Activated T-cell treated with anti-CD3 and anti-CD28 coated beads for 4 hours (primary cell): ENCODE measurements at regions not wholly inside any gene's neighbourhood (a gene's known extent, or its start where the extent isn't known, plus 50 kb on each side); places are given as distances from the start of the nearest gene placed in this dataset.

ENCODE experiments used
- DNase-seq: peaks from one replicate; pipeline ENCODE4 v3.0.0-alpha.2; 2020

DNA sequence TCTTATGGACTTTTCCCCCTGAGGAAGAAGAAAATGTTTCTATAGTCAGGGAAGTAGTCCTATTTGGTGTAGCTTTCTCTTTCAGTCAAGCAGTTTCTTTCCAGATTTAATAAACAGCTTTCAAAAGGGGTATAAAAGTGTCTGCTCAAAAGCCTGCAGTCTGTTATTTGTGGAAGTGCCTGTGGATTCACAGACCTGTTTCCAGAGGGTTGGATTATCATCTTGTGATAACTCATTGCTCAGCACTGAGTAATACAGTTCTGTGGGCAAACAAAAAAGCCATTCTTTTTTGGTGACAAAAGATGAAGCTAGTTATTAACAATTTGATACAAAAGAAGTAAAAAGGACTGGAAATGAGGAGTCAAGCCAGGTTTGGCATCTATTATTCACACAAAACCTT is 358.2 kb upstream of the ID4 start:
- DNase-seq = no peak

DNA sequence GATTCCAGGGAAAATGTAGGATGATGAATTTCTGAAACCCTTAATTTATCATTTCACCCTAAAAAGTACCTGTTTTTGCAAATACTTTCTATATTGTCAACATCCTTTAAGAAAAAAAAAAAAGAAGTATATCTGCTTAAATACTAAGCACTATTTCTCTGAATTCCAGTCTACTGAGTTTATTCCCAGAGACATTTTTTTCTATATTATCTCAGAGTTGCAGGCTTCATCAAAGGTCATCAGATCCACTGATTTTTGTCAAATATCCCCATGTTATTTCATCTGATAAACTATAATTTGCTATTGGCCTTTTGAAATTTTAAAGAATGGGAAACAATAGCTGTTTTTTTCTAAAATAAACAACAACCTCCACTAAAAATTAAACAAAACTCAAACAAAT is 357.6 kb upstream of the ID4 start:
- no peak for DNase-seq

DNA sequence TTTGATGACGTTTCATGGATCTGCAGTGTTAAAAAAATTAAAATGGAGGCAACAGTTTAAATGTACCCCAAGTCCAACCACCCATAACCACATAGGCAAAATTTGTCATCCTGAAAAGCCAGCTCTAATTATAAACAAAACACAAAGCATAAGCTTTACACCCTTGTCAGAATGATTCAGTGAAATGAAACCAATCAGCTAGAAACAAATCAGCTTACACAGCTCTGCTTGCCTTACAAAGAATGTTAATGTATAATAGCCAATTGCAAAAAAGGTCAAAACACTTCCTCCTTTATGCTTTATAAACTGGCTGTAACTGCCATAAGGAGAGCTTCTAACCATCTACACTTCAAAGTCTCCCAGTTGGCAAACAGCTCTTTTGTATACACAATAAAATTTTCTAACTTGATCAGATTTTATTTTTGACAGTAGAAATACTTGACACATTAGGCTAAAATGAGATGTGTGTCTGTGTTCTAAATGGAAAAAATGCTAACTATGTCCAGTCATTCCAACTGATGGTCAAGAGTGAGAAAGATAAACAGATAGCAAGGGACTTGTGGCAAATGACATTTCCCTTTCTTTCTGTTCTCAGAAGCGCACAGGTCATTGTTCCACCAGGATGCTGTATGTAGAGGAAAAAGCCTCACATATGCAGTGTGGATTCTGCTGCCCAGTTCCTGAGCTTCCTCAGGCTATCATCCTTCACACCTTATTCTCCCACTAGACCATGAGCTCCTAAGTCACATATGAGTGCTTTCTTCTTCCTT is 344.3 kb upstream of the ID4 start:
- DNase-seq = no peak

DNA sequence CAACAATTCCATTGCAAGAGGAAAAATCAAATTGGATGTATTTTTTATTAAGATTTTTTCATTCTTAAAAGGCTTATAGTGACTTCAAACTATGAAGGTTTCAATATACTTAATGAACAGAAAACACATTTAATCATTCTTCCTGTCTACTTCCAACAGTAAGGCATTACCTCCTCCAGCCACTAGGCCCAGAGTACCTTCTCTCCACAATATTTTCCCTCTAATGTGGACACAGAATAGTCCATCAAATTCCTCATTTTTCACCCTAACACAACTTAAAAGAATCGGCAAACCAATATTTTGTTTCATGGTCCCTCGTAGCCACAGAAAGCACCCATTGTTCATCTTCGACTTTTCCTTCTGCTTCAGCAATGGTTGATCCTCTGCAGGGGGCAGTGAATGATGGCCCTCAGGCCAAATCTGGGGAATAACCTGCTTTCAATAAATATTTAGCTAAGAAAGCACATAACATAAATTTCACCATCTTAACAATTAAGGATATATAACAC is 335.4 kb upstream of the ID4 start:
- no peak for DNase-seq

DNA sequence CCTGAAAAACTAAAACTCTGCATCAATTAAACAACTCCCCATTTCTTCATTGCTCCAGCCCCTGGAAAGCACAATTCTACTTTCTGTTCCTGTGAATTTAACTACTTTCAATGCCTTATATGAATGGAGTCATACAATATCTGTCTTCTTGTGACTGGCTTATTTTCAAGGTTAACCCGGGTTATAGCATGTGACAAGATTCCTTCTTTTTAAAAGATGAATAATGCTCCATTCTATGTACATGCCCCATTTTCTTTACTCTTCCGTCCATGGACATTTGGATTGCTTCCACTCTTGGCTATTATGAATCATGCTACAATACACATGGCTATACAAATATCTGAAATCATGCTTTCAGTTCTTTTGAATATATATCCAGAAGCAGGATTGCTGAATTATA is 334.9 kb upstream of the ID4 start:
- DNase-seq = no peak

DNA sequence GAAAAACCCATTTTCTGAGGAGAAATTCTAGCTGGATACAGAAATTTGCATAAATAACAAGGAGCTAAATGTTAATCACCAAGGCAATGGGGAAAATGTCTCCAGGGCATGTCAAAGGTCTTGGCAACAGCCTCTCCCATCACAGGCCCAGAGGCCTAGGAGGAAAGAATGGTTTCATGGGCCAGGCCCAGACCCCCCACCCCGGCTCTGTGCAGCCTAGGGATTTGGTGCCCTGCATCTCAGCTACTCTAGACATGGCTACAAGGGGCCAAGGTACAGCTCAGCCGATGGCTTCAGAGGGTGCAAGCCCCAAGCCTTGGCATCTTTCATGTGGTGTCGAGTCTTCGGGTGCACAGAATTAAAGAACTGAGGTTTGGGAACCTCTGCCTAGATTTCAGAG is 321.2 kb upstream of the ID4 start:
- DNase-seq = no peak

DNA sequence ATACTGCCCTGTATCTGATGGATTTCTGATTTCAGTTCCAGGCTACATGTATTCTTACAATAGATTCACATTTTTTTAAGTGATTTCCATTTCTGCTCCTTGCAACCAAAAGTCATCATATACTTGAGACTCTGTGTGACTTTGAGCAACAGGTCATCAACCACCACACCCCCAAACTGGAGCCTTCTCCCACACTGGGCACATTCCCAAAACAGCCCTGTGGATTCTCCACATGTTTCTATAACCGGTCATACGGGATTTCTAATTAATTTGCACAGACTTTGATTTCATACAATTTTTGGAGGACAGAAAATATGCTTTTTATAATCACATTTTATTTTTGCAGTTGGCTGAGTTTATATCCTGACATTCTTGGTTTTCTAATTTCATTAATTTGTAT is 317.2 kb upstream of the ID4 start:
- DNase-seq = no peak

DNA sequence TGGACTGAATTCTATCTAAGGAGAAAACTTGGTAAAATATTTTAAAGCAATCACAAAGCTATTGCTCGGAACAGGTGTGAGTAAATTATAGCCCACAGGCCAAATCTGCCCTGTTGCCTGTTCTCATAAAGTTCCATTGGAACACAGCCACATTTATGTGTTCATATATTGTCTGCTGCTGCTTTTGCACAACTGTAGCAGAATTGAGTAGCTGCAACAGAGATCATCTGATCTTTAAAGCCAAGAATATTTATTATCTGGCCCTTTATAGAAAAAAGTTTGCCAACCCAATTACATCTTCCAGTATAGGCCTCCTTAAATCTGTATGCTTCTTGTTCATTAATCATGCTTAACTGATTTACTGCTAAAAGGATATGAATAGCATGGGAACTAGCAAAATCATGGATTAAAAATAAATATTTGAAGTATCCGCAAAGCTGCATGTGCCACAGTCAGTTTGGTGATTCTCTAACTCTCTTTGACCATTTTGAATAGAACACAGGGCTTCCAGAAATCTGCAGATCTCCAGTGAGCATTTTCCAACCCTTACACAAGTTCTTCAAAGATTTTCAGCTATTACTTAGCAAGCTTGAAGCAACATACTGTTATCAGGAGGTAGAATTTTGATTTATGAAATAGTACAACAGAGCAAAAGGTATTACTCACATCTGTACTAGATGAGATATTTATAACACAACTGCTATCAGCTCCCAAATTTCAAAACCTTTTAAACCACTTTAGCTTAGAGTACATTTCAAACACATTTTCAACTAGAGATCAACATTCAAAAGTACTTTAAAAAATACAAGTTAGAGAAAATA is 312.6 kb upstream of the ID4 start:
- no peak for DNase-seq

DNA sequence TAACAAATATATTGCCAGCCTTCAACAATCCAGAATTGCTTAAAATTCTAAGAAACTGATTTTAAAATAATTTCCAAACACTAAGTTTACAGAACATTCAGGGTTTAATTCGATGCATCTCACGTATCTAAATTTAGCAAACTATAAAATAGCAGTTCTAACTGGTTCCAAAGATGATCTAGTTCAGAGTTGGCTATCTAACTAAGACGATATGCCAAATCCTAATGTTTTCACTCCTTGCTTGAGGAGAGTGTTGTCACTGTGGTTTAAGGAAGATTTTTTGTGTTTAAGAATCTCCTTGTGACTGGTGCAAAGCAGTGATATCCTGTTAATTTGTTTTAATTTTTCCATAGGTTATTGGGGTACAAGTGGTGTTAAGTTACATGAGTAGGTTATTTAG is 311.5 kb upstream of the ID4 start:
- DNase-seq = no peak

DNA sequence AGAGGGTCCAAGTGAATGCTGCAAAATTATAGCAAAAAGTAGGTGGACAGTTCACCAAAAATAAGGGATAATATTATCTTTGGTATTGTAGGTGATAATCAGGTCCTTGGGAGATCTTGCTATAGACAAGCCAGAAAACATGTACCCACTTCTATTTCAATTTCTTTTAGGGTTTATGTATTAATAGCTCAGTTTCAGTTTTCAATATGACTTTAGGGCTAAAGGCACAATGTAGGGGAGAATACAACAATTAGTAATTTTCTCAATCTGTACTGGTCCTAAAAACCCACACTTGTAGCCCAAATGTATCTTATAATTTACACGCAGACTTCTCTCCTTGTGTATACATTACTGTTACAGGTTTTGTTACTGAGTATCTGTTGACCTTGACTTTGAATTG is 307.0 kb upstream of the ID4 start:
- DNase-seq = no peak

DNA sequence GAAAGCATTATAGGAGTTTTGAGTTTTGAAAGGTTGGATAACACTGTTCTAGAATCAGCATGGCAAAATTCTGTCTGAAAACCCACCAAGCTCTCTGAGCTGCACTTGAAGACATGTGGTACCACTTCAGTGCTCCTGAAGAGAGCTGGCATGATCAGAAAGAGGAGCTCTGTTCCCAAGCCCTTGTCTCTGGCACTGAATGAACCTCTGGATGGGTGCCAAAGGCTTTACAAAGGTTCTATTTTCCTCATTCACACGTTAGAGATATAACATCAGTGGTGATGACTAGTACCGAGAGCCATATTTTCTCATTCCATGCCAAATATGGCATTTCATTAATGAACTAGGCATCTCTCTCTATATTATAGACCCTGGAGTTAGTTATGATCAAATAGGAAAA is 301.8 kb upstream of the ID4 start:
- no peak for DNase-seq

DNA sequence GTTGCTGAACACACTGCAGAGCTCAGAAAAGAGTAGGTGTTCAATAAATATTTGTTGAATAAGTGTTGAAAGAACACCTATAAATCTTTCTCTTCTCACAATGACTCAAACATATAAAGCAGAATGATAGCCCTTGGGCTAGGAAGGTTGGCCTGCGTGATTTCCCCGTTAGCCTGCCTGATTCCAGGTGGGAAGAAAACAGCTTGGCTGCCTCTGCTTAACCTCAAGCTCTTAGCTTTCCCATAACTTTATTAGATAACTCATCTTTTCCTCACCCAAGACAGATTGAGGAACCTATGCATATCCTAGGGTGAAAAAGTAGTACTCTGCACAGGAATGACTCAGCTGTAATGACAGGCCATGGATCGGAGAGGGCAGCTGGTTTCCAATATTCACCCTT is 300.3 kb upstream of the ID4 start:
- no peak for DNase-seq

DNA sequence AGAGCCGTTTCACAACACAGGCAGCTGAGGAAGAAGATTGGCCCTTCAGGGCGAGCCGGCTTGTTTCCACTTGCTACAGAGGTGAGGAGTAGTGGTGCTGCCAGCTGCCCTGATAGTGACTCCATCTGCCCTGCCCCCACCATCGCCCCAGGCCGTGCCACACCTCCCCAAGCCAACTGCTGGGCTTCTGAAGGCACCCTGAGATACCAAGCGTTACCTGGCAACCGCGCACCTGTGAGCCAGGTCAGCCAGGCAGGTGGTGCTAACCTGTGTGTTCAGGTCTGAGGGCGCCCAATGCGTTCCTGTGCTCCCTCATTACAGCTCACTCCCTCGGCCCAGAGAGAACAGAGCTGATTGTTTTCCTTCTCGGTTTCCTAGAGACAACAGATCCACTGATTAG is 299.1 kb upstream of the ID4 start:
- no peak for DNase-seq

DNA sequence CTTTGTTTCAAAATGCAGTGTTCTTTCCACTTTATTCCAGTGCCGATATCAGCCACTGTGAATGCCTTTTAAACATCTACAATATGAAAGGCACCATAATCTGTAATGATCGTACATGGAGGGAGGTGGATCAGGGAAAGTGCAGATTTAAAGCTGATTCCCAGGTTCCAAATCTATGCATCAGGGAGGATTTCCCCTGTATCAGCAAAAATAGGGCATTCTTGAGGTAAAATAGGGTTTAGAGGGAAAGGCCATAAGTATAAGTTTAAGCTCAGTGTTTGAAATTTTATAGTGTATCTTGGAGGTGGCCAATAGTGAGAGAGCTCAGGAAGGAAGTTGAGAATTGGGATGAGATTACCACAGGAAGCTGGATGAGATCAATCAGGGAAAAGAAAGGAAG is 289.7 kb upstream of the ID4 start:
- no peak for DNase-seq

DNA sequence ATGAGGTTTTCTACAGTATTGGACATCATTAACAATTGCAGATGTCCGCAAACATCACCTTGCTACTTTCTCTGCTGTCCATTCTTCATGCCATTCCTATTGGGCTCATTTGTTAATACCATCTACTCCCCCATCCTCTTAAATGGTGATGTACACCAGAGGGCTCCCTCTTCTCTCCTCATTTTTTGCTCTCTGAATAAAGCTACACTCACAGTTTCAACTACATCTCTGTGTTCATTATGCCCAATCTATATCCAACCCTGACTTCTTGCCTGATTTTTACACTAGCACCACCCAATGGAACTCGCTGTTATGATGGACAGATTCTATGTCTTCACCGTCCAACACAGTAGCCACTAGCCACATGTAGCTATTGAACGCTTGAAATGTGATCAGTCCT is 288.1 kb upstream of the ID4 start:
- DNase-seq = no peak

DNA sequence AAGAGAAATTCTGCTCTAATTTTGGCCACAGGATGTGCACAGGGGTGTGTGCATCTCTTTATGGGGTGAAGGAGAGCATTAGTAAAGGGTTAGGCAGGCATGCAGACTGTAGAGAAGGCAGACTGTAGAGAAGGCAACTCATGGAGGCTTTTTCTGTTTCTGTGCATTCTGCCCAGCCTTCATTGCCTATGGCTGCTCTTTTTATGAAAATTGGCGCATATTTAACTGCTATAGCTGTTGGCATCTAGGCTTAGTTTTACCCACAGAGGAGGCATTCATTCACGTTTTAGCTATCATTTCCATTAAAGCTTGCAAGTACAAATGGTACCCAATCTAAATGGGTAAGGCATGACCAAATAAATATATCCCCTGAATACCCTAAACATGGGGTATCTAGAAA is 286.8 kb upstream of the ID4 start:
- no peak for DNase-seq

DNA sequence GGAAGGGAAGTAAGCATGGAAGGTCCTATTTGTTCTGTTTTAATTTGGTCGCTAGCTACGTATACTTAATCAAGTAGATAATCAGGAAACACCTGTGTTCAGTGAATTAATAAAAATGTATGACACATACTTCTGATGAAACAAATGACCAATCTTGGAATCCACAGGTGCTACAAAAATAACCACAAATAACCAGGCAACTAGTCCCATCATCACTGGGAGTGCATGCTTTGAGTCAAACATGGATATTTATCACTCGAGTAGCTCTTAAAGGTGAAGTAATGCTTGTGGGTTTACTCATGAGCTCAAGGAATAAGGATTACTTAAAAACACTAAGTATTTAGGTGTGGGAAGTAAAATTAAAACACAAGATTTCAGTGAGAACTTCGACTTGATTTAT is 285.6 kb upstream of the ID4 start:
- no peak for DNase-seq

DNA sequence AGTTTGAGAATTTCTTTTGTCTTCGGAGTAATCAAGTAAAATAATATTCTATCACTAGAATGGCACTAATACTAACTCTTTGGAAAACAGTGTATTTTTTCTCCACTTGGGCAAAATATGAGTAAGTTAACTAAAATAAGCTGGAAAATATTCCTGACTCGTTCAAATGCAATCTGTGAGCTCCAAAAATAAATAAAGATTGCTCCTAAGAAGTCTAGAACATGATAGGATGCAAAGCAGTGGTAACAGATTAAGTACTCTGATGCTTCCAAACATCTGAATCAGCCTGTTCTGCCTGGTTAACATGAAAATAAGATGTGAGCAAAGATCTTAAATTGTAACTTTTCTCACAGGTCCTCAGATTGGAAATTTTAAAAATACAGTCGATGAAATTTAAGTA is 285.1 kb upstream of the ID4 start:
- no peak for DNase-seq

DNA sequence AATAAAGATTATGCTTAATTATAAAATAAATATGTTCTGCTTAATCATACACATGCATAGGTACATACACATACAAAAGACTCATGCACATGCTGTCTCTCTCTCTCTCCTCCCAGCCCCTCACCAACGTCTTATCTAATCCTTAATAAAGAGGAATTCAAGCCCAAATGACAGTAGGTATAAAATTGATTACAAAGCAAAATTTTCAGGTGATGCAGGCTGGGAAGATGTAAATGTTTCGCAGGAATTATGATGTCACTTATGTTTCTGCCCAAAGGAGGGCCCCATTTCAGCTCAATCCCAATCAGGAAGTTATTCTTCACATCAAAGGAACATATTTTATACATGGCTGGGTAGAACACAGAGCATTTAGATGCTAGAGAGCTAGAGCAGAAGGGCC is 284.6 kb upstream of the ID4 start:
- DNase-seq = no peak

DNA sequence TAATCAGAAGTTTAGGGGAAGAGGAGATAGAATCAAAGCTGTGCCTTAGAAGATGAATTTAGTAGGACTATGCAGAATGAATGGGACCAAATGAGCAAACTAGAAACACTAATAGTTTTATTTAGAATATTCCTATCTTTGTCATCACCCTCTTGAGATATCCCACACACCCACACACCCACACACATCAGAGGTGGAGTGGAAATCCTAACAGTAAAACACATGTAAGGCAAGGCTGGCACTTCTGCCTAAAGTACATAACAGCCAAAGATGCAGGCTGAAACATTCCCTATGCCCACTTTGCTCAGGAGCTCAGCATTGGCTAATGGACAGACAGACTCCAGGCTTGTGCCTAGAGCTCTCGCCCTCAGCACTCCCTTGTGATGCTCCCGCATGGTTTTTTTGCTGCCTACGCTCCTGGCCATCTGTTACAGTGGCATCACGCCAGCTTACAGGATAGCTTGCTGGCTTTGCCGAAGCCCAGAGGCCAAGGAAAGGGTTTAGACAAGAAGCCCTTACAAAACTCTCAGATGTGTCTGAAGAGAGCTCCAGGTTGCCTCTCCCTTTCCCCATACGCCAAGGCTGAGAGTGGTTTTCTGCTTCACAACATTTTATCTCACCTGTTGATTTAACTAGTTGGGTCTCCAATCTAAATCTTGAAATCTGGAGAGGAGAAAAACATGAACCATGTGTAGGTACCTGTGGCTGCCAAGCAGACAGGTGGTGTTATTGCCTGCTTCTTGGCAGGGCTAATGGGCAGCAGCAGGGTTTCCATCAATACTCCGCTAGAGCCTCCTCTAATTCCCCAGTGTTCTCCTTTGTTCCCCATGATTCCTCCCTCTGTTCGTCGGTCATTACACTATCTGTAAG is 282.6 kb upstream of the ID4 start:
- DNase-seq = no peak

DNA sequence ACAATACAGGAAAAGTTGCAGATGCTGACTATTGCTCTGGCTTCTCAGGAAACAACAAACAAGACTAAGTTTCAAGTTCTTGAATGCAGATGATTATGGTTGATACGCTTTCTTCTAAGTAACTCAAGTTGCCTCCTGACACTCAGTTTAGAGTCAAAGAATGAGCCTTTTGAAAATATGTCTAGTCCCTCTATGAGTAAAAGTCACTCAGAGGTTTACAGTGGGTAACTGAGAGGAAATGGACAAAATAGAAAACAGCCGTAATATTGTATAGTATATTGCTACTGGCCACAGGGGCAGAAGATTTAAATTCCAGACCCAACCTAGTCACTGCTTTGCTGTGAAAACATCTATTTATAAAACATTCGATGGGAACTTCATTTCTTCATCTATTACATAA is 280.0 kb upstream of the ID4 start:
- DNase-seq = no peak

DNA sequence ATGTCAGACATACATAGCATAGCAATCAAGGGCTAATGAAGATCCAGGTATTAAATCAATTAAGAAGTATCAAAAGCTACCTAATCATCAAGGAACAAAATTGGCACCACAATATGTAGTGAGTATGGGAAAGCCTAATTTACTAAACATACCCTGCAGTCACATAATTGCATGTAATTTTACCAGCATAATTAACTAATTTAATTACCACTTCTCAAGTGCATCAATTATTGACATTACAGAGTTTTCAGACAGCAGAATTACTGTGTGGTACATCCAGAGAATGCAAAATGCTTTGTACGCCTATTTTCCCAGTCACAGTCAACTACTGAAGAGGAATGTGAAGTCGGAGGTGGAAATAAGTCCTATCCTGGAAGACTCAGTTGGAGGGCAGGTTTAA is 279.0 kb upstream of the ID4 start:
- DNase-seq = no peak

DNA sequence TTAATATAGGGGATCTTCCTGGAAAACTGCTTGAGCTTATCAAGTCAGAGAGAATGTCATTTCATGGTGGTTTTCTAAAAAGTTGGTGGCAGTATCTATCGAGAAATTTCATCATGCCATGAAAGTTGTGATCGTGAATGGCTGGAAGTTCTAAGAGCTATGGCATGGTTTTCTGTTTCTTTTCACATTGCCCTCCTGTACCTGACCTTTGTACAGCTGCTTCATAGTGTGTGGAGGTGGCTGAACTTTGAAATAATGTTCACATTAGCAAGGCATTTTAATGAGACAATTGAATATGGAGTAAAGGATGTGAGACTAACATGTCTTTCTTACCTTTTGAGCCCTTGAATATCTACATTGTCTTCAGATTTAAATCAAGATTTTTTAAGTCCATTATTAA is 278.2 kb upstream of the ID4 start:
- DNase-seq = no peak

DNA sequence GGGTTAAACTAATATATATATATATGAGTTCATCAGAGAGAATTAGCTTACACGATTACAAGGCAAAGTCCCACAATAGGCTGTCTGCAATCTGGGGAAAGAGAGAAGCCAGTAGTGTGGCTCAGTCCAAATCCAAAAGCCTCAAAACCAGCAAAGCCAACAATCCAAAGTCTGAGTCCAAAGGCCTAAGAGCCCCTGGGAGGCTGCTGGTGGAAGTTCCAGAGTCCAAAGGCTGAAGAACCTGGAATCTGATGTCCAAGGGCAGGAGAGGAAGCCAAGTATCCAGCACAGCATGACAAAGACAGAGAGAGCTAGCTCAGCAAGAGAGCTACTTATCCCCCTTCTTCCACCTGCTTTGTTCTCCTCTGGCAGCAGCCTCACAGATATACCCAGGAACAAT is 274.7 kb upstream of the ID4 start:
- no peak for DNase-seq
